IMR-90 (cell line): ENCODE measurements at regions not wholly inside any gene's neighbourhood (a gene's known extent, or its start where the extent isn't known, plus 50 kb on each side); places are given as distances from the start of the nearest gene placed in this dataset.

ENCODE experiments used
- ATAC-seq: fragments of 200-7000 bp; cut with Tn5 transposase; 2 replicates; pipeline ENCODE4 v1.9.1; 2020; ENCODE audit warnings: low read depth, mild to moderate bottlenecking, moderate library complexity
- BruUV-seq: library from RNA; stranded (reverse); fragments of 400-500 nt; replicated peaks from 2 replicates; lab custom pipeline; 2021; lab: Mats Ljungman, UMichigan
- CTCF ChIA-PET: fragments of 300-600 bp; formaldehyde crosslinking; extraction: SDS; loops from one replicate; lab custom pipeline; 2021; ENCODE audit warnings: antibody characterized with exemption; lab: Yijun Ruan, JAX
- POLR2A ChIA-PET: fragments of 300-600 bp; sonication (Branson Sonifier 250); formaldehyde crosslinking; loops from one replicate; lab custom pipeline; 2022; ENCODE audit warnings: antibody characterized with exemption; ENCODE audit not compliant: unreplicated experiment; lab: Charles Lee
- DNase-seq: peaks from one replicate; pipeline ENCODE4 v3.0.0; 2013
- H2AFZ ChIP-seq: replicated peaks from 2 replicates; pipeline ENCODE3; 2013; ENCODE audit warnings: low read length, mild to moderate bottlenecking; ENCODE audit not compliant: poor library complexity
- H2AK5ac ChIP-seq: 2 replicates; pipeline ENCODE4 v1.6.1; 2013; ENCODE audit warnings: low read depth, low read length, inconsistent platforms
- H2AK9ac ChIP-seq: replicated peaks from 2 replicates; pipeline ENCODE3; 2013; ENCODE audit warnings: mild to moderate bottlenecking, low read depth, low read length, moderate library complexity; ENCODE audit not compliant: poor library complexity
- H2BK120ac ChIP-seq: 2 replicates; pipeline ENCODE4 v1.6.1; 2013; ENCODE audit warnings: low read depth, low read length, inconsistent platforms
- H2BK15ac ChIP-seq: 3 replicates; pipeline ENCODE4 v1.6.1; 2013; ENCODE audit warnings: low read depth, low read length, inconsistent platforms
- H2BK20ac ChIP-seq: 2 replicates; pipeline ENCODE4 v1.6.1; 2013; ENCODE audit warnings: low read depth, mild to moderate bottlenecking, inconsistent platforms, low read length, moderate library complexity
- H2BK5ac ChIP-seq: 2 replicates; pipeline ENCODE4 v1.6.1; 2013; ENCODE audit warnings: mild to moderate bottlenecking, low read depth, low read length, inconsistent platforms; ENCODE audit not compliant: poor library complexity, severe bottlenecking
- H3K14ac ChIP-seq: replicated peaks from 2 replicates; pipeline ENCODE4 v1.6.1; 2013; ENCODE audit warnings: low read depth, low read length, inconsistent platforms
- H3K18ac ChIP-seq: 2 replicates; pipeline ENCODE4 v1.6.1; 2013; ENCODE audit warnings: low read depth, low read length, control low read depth
- H3K23ac ChIP-seq: 2 replicates; pipeline ENCODE4 v1.6.1; 2013; ENCODE audit warnings: low read depth, low read length, inconsistent platforms
- H3K27ac ChIP-seq: 2 replicates; pipeline ENCODE4 v1.5.1; 2013; ENCODE audit warnings: mild to moderate bottlenecking, control low read depth, low read length; ENCODE audit not compliant: insufficient read depth
- H3K27me3 ChIP-seq: 2 replicates; pipeline ENCODE4 v1.6.1; 2013; ENCODE audit warnings: low read length; ENCODE audit not compliant: control insufficient read depth, insufficient read depth
- H3K36me3 ChIP-seq: 2 replicates; pipeline ENCODE4 v1.6.1; 2013; ENCODE audit warnings: low read length, mixed read lengths; ENCODE audit not compliant: control insufficient read depth, insufficient read depth
- H3K4ac ChIP-seq: 2 replicates; pipeline ENCODE4 v1.6.1; 2013; ENCODE audit warnings: low read depth, low read length, inconsistent platforms
- H3K4me1 ChIP-seq: 2 replicates; pipeline ENCODE4 v1.6.1; 2013; ENCODE audit warnings: low read length, mixed read lengths; ENCODE audit not compliant: control insufficient read depth, insufficient read depth
- H3K4me2 ChIP-seq: 2 replicates; pipeline ENCODE4 v1.6.1; 2013; ENCODE audit warnings: low read depth, mild to moderate bottlenecking, control low read depth, low read length, moderate library complexity
- H3K4me3 ChIP-seq: 2 replicates; pipeline ENCODE4 v1.5.1; 2013; ENCODE audit warnings: low read depth, mild to moderate bottlenecking, control low read depth, low read length, moderate library complexity; ENCODE audit not compliant: insufficient read depth
- H3K56ac ChIP-seq: 2 replicates; pipeline ENCODE4 v1.6.1; 2013; ENCODE audit warnings: low read length, inconsistent platforms; ENCODE audit not compliant: insufficient read depth; ENCODE audit errors: extremely low read depth
- H3K79me1 ChIP-seq, 2 experiments: 2 replicates each; pipeline ENCODE4 v1.6.1; 2013; ENCODE audit warnings: low read length in 2 of 2, inconsistent platforms in 1 of 2, low read depth in 1 of 2
- H3K9ac ChIP-seq: 2 replicates; pipeline ENCODE4 v1.6.1; 2013; ENCODE audit warnings: low read depth, low read length, control low read depth
- H3K9me1 ChIP-seq: 2 replicates; pipeline ENCODE4 v1.6.1; 2013; ENCODE audit warnings: low read length, inconsistent platforms; ENCODE audit not compliant: insufficient read depth
- H3K9me3 ChIP-seq: 2 replicates; pipeline ENCODE4 v1.6.1; 2013; ENCODE audit warnings: low read length; ENCODE audit not compliant: control insufficient read depth, insufficient read depth
- H4K20me1 ChIP-seq: 2 replicates; pipeline ENCODE4 v1.6.1; 2013; ENCODE audit warnings: low read length, inconsistent platforms; ENCODE audit not compliant: insufficient read depth
- H4K5ac ChIP-seq: 2 replicates; pipeline ENCODE4 v1.6.1; 2013; ENCODE audit warnings: mild to moderate bottlenecking, low read depth, low read length, control low read depth
- H4K8ac ChIP-seq, 2 experiments: 2 replicates each; pipeline ENCODE4 v1.6.1; 2013; ENCODE audit warnings: low read depth in 2 of 2, low read length in 2 of 2, control low read depth in 1 of 2, inconsistent platforms in 1 of 2
- H4K91ac ChIP-seq: 2 replicates; pipeline ENCODE4 v1.6.1; 2013; ENCODE audit warnings: low read depth, low read length, inconsistent platforms; ENCODE audit not compliant: insufficient read depth
- BHLHE40 ChIP-seq: fragments of 150-350 bp; IDR thresholded peaks from 2 replicates; pipeline ENCODE4 v1.6.1; 2016; ENCODE audit warnings: mild to moderate bottlenecking, low read depth, low read length
- CHD1 ChIP-seq: IDR thresholded peaks from 2 replicates; pipeline ENCODE4 v1.6.1; 2012; ENCODE audit warnings: low read depth, low read length, improper control_type of control experiment
- MXI1 ChIP-seq: IDR thresholded peaks from 2 replicates; pipeline ENCODE4 v1.6.1; 2012; ENCODE audit warnings: low read depth, mild to moderate bottlenecking, low read length, moderate library complexity, borderline replicate concordance
- RCOR1 ChIP-seq: IDR thresholded peaks from 2 replicates; pipeline ENCODE4 v1.6.1; 2012; ENCODE audit warnings: mild to moderate bottlenecking, low read length, improper control_type of control experiment; ENCODE audit not compliant: insufficient replicate concordance
- SMC3 ChIP-seq: fragments of 150-350 bp; IDR thresholded peaks from 2 replicates; pipeline ENCODE4 v1.6.1; 2016; ENCODE audit warnings: low read depth, mild to moderate bottlenecking, antibody characterized with exemption, low read length, moderate library complexity
- WGBS, 2 experiments: methylation state at CpG; one replicate each; pipeline versions ENCODE4 v1.1.5 to v1.1.7; 2013; ENCODE audit warnings: missing lambda C conversion rate in 2 of 2; ENCODE audit not compliant: insufficient read length in 1 of 2; ENCODE audit errors: extremely low coverage in 2 of 2; 5-methylcytosine and 5-hydroxymethylcytosine counted together
- dilution Hi-C: fragments of 300-500 bp; cut with HindIII; formaldehyde crosslinking; loops from one replicate; pipeline ENCODE4 v1.14.3; 2018; ENCODE audit warnings: low sequenced_read_pairs; ENCODE audit not compliant: unreplicated experiment
- in situ Hi-C: fragments of 300-500 bp; cut with MboI; formaldehyde crosslinking; loops from 3 replicates; pipeline ENCODE4 v1.14.3; 2019; ENCODE audit warnings: low sequenced_read_pairs, inconsistent platforms, mixed read lengths
- intact Hi-C: fragments of 100-400 bp; cut with micrococcal nuclease; formaldehyde crosslinking; loops from 2 replicates; pipeline ENCODE4 v1.10.0; 2022
- TF ChIP-seq, protein P1 (sequence below): fragments of 150-350 bp; IDR thresholded peaks from 2 replicates; pipeline ENCODE4 v1.6.1; 2016; ENCODE audit warnings: low read depth, mild to moderate bottlenecking, low read length, moderate library complexity, borderline replicate concordance

DNA sequence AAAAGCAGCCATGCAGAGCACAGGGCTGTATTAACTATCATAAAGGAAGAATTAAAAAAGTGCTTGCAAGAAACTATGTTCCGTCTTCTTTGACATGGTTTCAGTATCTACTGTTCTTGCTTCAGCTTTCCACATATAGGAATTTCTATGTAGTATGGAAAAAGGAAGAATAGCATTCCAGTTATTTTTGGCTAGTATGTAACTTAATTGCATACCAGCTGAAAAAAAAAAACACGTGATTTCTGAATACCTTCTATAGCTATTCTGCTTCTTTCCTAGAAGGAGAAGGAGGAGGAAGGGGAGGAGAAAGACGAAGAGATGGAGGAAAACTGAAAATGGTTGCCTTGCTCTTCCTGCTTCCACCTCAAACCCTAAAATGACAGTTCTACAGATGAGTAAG is 619.0 kb downstream of the KCTD12 start:
- H3K56ac ChIP-seq = no peak overlapping the region
- H4K8ac ChIP-seq = no peak overlapping the region
- no peak overlapping the region for H3K27ac ChIP-seq
- H3K23ac ChIP-seq = no peak overlapping the region
- H3K9me3 ChIP-seq = no peaks in the 10 kb centered on the region
- WGBS, 2 experiments = no CpG with 5 or more reads among the region's 3 CpGs
- no peaks in the 10 kb centered on the region; the same call in 1 of the 2 replicates for H3K4me1 ChIP-seq
- CTCF ChIA-PET = no interaction called here
- POLR2A ChIA-PET = no interaction called here
- H2BK120ac ChIP-seq = no peak overlapping the region
- H3K14ac ChIP-seq = no peak overlapping the region
- DNase-seq (no peak), ATAC-seq (no peak)
- H2BK15ac ChIP-seq = no peak overlapping the region
- no peak overlapping the region for H3K4ac ChIP-seq
- H3K9me1 ChIP-seq = no peaks in the 10 kb centered on the region
- no peak overlapping the region for H4K5ac ChIP-seq
- BruUV-seq = no TSS peak
- H3K9ac ChIP-seq = no peak overlapping the region
- H3K4me3 ChIP-seq = no peak overlapping the region
- no peaks in the 10 kb centered on the region for H3K79me1 ChIP-seq
- no peak overlapping the region for H2BK5ac ChIP-seq
- no peak overlapping the region for H2AK5ac ChIP-seq
- in situ Hi-C loops (no loop called here), intact Hi-C loops (no loop called here), dilution Hi-C loops (no loop called here)
- no peak overlapping the region for H2AFZ ChIP-seq
- TF ChIP-seq MXI1 = no peak
- TF ChIP-seq CHD1 = no peak
- no peak for TF ChIP-seq RCOR1
- TF ChIP-seq, protein P1, sequence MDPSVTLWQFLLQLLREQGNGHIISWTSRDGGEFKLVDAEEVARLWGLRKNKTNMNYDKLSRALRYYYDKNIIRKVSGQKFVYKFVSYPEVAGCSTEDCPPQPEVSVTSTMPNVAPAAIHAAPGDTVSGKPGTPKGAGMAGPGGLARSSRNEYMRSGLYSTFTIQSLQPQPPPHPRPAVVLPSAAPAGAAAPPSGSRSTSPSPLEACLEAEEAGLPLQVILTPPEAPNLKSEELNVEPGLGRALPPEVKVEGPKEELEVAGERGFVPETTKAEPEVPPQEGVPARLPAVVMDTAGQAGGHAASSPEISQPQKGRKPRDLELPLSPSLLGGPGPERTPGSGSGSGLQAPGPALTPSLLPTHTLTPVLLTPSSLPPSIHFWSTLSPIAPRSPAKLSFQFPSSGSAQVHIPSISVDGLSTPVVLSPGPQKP = no peak
- TF ChIP-seq BHLHE40 = no peak
- no peak for TF ChIP-seq SMC3
- no peak overlapping the region for H2AK9ac ChIP-seq
- no peaks in the 10 kb centered on the region for H3K36me3 ChIP-seq
- no peak overlapping the region for H4K91ac ChIP-seq
- no peak overlapping the region for H2BK20ac ChIP-seq
- H3K18ac ChIP-seq = no peak overlapping the region
- H3K27me3 ChIP-seq = no peaks in the 10 kb centered on the region
- no peaks in the 10 kb centered on the region for H4K20me1 ChIP-seq
- H3K4me2 ChIP-seq = no peak overlapping the region
